Activated CD4-positive, alpha-beta T cell treated with anti-CD3 and anti-CD28 coated beads for 48 hours (primary cell): ENCODE measurements at regions not wholly inside any gene's neighbourhood (a gene's known extent, or its start where the extent isn't known, plus 50 kb on each side); places are given as distances from the start of the nearest gene placed in this dataset.
"Not testable (repeated sequence)": the region's sequence is repeated elsewhere in the genome, so short reads cannot be mapped to it uniquely, and the experiment has no call there.

Source experiments
- DNase-seq: peaks from one replicate; pipeline ENCODE4 v3.0.0-alpha.2; 2020

- DNase-seq = no peak
Observed at GRCh38 chrX:68994135-68994890, 165.5 kb downstream of the EFNB1 start.

- no peak for DNase-seq
Observed at GRCh38 chrX:68992821-68993397, 164.1 kb downstream of the EFNB1 start.

- DNase-seq = no peak
Observed at GRCh38 chrX:68991691-68992345, 163.0 kb downstream of the EFNB1 start.

- DNase-seq = no peak
Observed at GRCh38 chrX:68990948-68991347, 162.1 kb downstream of the EFNB1 start.

GRCh38 chrX:68989865-68990606 lies 161.2 kb downstream of the EFNB1 start:
- DNase-seq = no peak

GRCh38 chrX:68989456-68989855 lies 160.6 kb downstream of the EFNB1 start:
- DNase-seq = no peak

GRCh38 chrX:68988865-68989264 lies 160.0 kb downstream of the EFNB1 start:
- DNase-seq = no peak

GRCh38 chrX:68985135-68985755 lies 156.4 kb downstream of the EFNB1 start:
- DNase-seq = no peak

- DNase-seq = no peak
Observed at GRCh38 chrX:68983004-68983857, 154.4 kb downstream of the EFNB1 start.

GRCh38 chrX:68982476-68982875 lies 153.7 kb downstream of the EFNB1 start:
- DNase-seq = no peak

GRCh38 chrX:68980906-68981616 lies 152.2 kb downstream of the EFNB1 start:
- no peak for DNase-seq

- DNase-seq = no peak
Observed at GRCh38 chrX:68978655-68979054, 149.8 kb downstream of the EFNB1 start.

GRCh38 chrX:68978255-68978654 lies 149.4 kb downstream of the EFNB1 start:
- no peak for DNase-seq

GRCh38 chrX:68953331-68953730 lies 124.5 kb downstream of the EFNB1 start:
- DNase-seq = no peak

GRCh38 chrX:68951942-68952619 lies 123.3 kb downstream of the EFNB1 start:
- DNase-seq = not testable (repeated sequence)

- no peak for DNase-seq
Observed at GRCh38 chrX:68950937-68951336, 122.1 kb downstream of the EFNB1 start.

GRCh38 chrX:68947882-68948605 lies 119.2 kb downstream of the EFNB1 start:
- no peak for DNase-seq

- DNase-seq = no peak
Observed at GRCh38 chrX:68945603-68946228, 116.9 kb downstream of the EFNB1 start.

- no peak for DNase-seq
Observed at GRCh38 chrX:68945081-68945602, 116.3 kb downstream of the EFNB1 start.
